ENCODE measurements at regions not wholly inside any gene's neighbourhood (a gene's known extent, or its start where the extent isn't known, plus 50 kb on each side); places are given as distances from the start of the nearest gene placed in this dataset.

GRCh38 chr15:79179108-79179561 is 88.6 kb upstream of the RASGRF1 start:
- no peak for TF ChIP-seq ZNF70 (CRISPR knock-in tag; IDR thresholded peaks at IDR 0.05)
- TF ChIP-seq TOX (CRISPR knock-in tag; IDR thresholded peaks at IDR 0.05; ENCODE audit: borderline replicate concordance), result no peak
- TF ChIP-seq TCF4 (CRISPR knock-in tag; IDR thresholded peaks at IDR 0.05; ENCODE audit: borderline replicate concordance), result no peak
- no peak for TF ChIP-seq ARNTL (CRISPR knock-in tag; IDR thresholded peaks at IDR 0.05; ENCODE audit: borderline replicate concordance, low read depth)
- TF ChIP-seq PATZ1 (CRISPR knock-in tag; IDR thresholded peaks at IDR 0.05; ENCODE audit: borderline replicate concordance), result no peak
- no peak for TF ChIP-seq ZNF8 (CRISPR knock-in tag; IDR thresholded peaks at IDR 0.05)
